ENCODE measurements at regions not wholly inside any gene's neighbourhood (a gene's known extent, or its start where the extent isn't known, plus 50 kb on each side); places are given as distances from the start of the nearest gene placed in this dataset.

GRCh38 chr3:20540066-20540465 lies 354.1 kb upstream of the SGO1 start:
- TF ChIP-seq CTCF (IDR thresholded peaks at IDR 0.05): no peak
- Mint-ChIP-seq H3K4me1 (ENCODE audit: unreplicated experiment) (peaks cover 3% of the 10 kb centered on the region), H3K36me3 (ENCODE audit: unreplicated experiment) (no peaks in the 10 kb centered on the region), H3K9me3 (ENCODE audit: unreplicated experiment) (no peaks in the 10 kb centered on the region), H3K27ac (ENCODE audit: unreplicated experiment) (no peak overlapping the region), H3K4me3 (ENCODE audit: unreplicated experiment) (no peak overlapping the region), H3K27me3 (ENCODE audit: unreplicated experiment) (no peaks in the 10 kb centered on the region)
- no peak for DNase-seq (ENCODE audit: extremely low spot score, unreplicated experiment)

- no peak overlapping the region for H3K4me3 Mint-ChIP-seq (ENCODE audit: unreplicated experiment)
- H3K36me3 Mint-ChIP-seq (ENCODE audit: unreplicated experiment): no peaks in the 10 kb centered on the region
- no peak for DNase-seq (ENCODE audit: extremely low spot score, unreplicated experiment)
Measured at GRCh38 chr3:20539666-20540065, 353.7 kb upstream of the SGO1 start.

GRCh38 chr3:20537234-20537633 lies 351.2 kb upstream of the SGO1 start:
- peaks cover 2% of the 10 kb centered on the region for H3K27me3 Mint-ChIP-seq (ENCODE audit: unreplicated experiment)
- no peak for TF ChIP-seq CTCF (IDR thresholded peaks at IDR 0.05)
- peaks cover 3% of the 10 kb centered on the region for H3K4me1 Mint-ChIP-seq (ENCODE audit: unreplicated experiment)
- no peak overlapping the region for H3K4me3 Mint-ChIP-seq (ENCODE audit: unreplicated experiment)
- H3K36me3 Mint-ChIP-seq (ENCODE audit: unreplicated experiment): no peaks in the 10 kb centered on the region
- no peaks in the 10 kb centered on the region for H3K9me3 Mint-ChIP-seq (ENCODE audit: unreplicated experiment)
- H3K27ac Mint-ChIP-seq (ENCODE audit: unreplicated experiment): no peak overlapping the region
- no peak for DNase-seq (ENCODE audit: extremely low spot score, unreplicated experiment)

More at GRCh38 chr3:20539666-20540065, 353.7 kb upstream of the SGO1 start:
- H3K27ac Mint-ChIP-seq (ENCODE audit: unreplicated experiment): no peak overlapping the region
- H3K9me3 Mint-ChIP-seq (ENCODE audit: unreplicated experiment): no peaks in the 10 kb centered on the region
- H3K4me1 Mint-ChIP-seq (ENCODE audit: unreplicated experiment): peaks cover 3% of the 10 kb centered on the region
- TF ChIP-seq CTCF (IDR thresholded peaks at IDR 0.05): no peak
- H3K27me3 Mint-ChIP-seq (ENCODE audit: unreplicated experiment): no peaks in the 10 kb centered on the region

GRCh38 chr3:20529911-20530310 lies 343.9 kb upstream of the SGO1 start:
- Mint-ChIP-seq H3K4me3 (ENCODE audit: unreplicated experiment) (no peak overlapping the region), H3K9me3 (ENCODE audit: unreplicated experiment) (no peaks in the 10 kb centered on the region), H3K27me3 (ENCODE audit: unreplicated experiment) (peaks cover 2% of the 10 kb centered on the region), H3K36me3 (ENCODE audit: unreplicated experiment) (no peaks in the 10 kb centered on the region), H3K27ac (ENCODE audit: unreplicated experiment) (no peak overlapping the region), H3K4me1 (ENCODE audit: unreplicated experiment) (no peaks in the 10 kb centered on the region)
- DNase-seq (ENCODE audit: extremely low spot score, unreplicated experiment): no peak
- no peak for TF ChIP-seq CTCF (IDR thresholded peaks at IDR 0.05)

GRCh38 chr3:20528180-20528770 lies 342.3 kb upstream of the SGO1 start:
- Mint-ChIP-seq H3K36me3 (ENCODE audit: unreplicated experiment) (no peaks in the 10 kb centered on the region), H3K9me3 (ENCODE audit: unreplicated experiment) (no peaks in the 10 kb centered on the region), H3K27me3 (ENCODE audit: unreplicated experiment) (no peaks in the 10 kb centered on the region), H3K4me1 (ENCODE audit: unreplicated experiment) (no peaks in the 10 kb centered on the region), H3K4me3 (ENCODE audit: unreplicated experiment) (no peak overlapping the region), H3K27ac (ENCODE audit: unreplicated experiment) (no peak overlapping the region)
- no peak for DNase-seq (ENCODE audit: extremely low spot score, unreplicated experiment)
- no peak for TF ChIP-seq CTCF (IDR thresholded peaks at IDR 0.05)

All from osteocyte (in vitro differentiated cells).